OCI-LY3 (cell line): ENCODE measurements at regions not wholly inside any gene's neighbourhood (a gene's known extent, or its start where the extent isn't known, plus 50 kb on each side); places are given as distances from the start of the nearest gene placed in this dataset.

Experiments used
- CTCF ChIP-seq: fragments of 200-600, 300-600 bp; sonication (generic); IDR thresholded peaks from 2 replicates; pipeline ENCODE4 v1.5.1; 2014; ENCODE audit warnings: antibody characterized with exemption, low read length, low read depth
- EZH2phosphoT487 ChIP-seq: fragments of 200-600 bp; shearing (Covaris generic); IDR thresholded peaks from 2 replicates; pipeline ENCODE4 v1.6.1; 2018; ENCODE audit warnings: antibody characterized with exemption, mixed run types, low read depth

GRCh38 chr10:78754269-78755062 lies 314.3 kb upstream of the ZMIZ1 start:
- TF ChIP-seq CTCF (no peak), EZH2phosphoT487 (no peak)
